DLD1 (cell line): ENCODE measurements at regions not wholly inside any gene's neighbourhood (a gene's known extent, or its start where the extent isn't known, plus 50 kb on each side); places are given as distances from the start of the nearest gene placed in this dataset.
"Not testable (repeated sequence)": the region's sequence is repeated elsewhere in the genome, so short reads cannot be mapped to it uniquely, and the experiment has no call there.

ENCODE experiments used
- in situ Hi-C: cut with HindIII; loops from 2 replicates; pipeline ENCODE4 v1.10.0; 2017; ENCODE audit warnings: low sequenced_read_pairs

- in situ Hi-C loops, result no loop called here
These were observed 131.3 kb downstream of the LPIN1 start for GRCh38 chr2:11877764-11878163.

- in situ Hi-C loops, result not testable (repeated sequence)
These were observed 138.8 kb downstream of the LPIN1 start for GRCh38 chr2:11885253-11885652.

GRCh38 chr2:11886899-11887298 lies 140.5 kb downstream of the LPIN1 start:
- in situ Hi-C loops, result not testable (repeated sequence)

GRCh38 chr2:11889101-11889850 lies 142.8 kb downstream of the LPIN1 start:
- in situ Hi-C loops, result no loop called here

GRCh38 chr2:11889854-11890253 lies 143.4 kb downstream of the LPIN1 start:
- in situ Hi-C loops, result no loop called here

GRCh38 chr2:11891028-11891427 lies 144.6 kb downstream of the LPIN1 start:
- in situ Hi-C loops, result no loop called here

GRCh38 chr2:11891671-11892440 lies 145.4 kb downstream of the LPIN1 start:
- in situ Hi-C loops, result no loop called here

- in situ Hi-C loops, result no loop called here
These were observed 150.0 kb downstream of the LPIN1 start for GRCh38 chr2:11896386-11896785.

- in situ Hi-C loops, result no loop called here
These were observed 152.1 kb downstream of the LPIN1 start for GRCh38 chr2:11898576-11898975.

GRCh38 chr2:11899264-11899818 lies 152.9 kb downstream of the LPIN1 start:
- in situ Hi-C loops, result no loop called here

- in situ Hi-C loops, result not testable (repeated sequence)
These were observed 154.5 kb downstream of the LPIN1 start for GRCh38 chr2:11900891-11901290.

- in situ Hi-C loops, result no loop called here
These were observed 155.1 kb downstream of the LPIN1 start for GRCh38 chr2:11901351-11902069.

GRCh38 chr2:11903085-11903606 lies 156.7 kb downstream of the LPIN1 start:
- in situ Hi-C loops, result no loop called here

GRCh38 chr2:11904029-11904428 lies 157.6 kb downstream of the LPIN1 start:
- in situ Hi-C loops, result no loop called here

GRCh38 chr2:11904941-11905340 lies 158.5 kb downstream of the LPIN1 start:
- in situ Hi-C loops, result no loop called here

GRCh38 chr2:11907190-11907589 lies 160.8 kb downstream of the LPIN1 start:
- in situ Hi-C loops, result no loop called here

- in situ Hi-C loops, result no loop called here
These were observed 164.5 kb downstream of the LPIN1 start for GRCh38 chr2:11910971-11911370.

GRCh38 chr2:11912980-11913379 lies 166.5 kb downstream of the LPIN1 start:
- in situ Hi-C loops, result no loop called here

GRCh38 chr2:11914455-11914854 lies 168.0 kb downstream of the LPIN1 start:
- in situ Hi-C loops, result no loop called here

- in situ Hi-C loops, result no loop called here
These were observed 169.2 kb downstream of the LPIN1 start for GRCh38 chr2:11915650-11916049.

GRCh38 chr2:11919953-11920352 lies 173.5 kb downstream of the LPIN1 start:
- in situ Hi-C loops, result no loop called here
